ENCODE measurements at regions not wholly inside any gene's neighbourhood (a gene's known extent, or its start where the extent isn't known, plus 50 kb on each side); places are given as distances from the start of the nearest gene placed in this dataset.

DNA sequence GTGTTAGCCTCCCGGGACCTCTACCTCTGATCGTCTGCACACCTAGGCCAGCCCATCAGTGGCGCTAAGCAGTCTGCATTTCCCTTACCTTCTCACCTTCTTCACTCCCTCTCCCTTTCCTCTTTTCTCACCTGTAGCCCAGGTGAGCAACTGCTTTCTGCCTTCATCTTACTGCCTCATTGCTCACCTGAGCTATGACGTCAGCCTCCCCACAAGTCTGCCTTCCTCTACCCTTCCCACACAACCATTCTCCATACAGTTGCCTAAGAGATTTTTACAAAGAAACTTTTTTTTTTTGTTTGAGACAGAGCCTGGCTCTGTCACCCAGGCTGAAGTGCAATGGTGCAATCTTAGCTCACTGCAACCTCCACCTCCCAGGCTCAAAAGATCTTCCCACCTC, 136.3 kb downstream of the BCOR start:
- Histone ChIP-seq H2AFZ (ENCODE audit: low read depth, low read length, poor library complexity, severe bottlenecking) (no peak overlapping the region), H3K27ac (ENCODE audit: low read depth, low read length) (no peak overlapping the region), H3K9me3 (ENCODE audit: control insufficient read depth in 1 of 2, insufficient read depth in 1 of 2, low read depth in 1 of 2, low read length in 2 of 2) (no peaks in the 10 kb centered on the region), H3K4me3 (replicated peaks in 1 of 2; ENCODE audit: low read depth in 1 of 2, low read length in 2 of 2) (no peak overlapping the region), H3K79me2 (ENCODE audit: insufficient read depth, low read length) (no peaks in the 10 kb centered on the region), H3K27me3 (ENCODE audit: insufficient read depth, low read length) (no peaks in the 10 kb centered on the region), H3K4me1 (ENCODE audit: control insufficient read depth in 1 of 2, insufficient read depth in 2 of 2, low read length in 2 of 2) (peaks cover 2 to 12% of the 10 kb centered on the region in 2 experiments; a peak in 2 of 4 replicates), H3K4me2 (ENCODE audit: low read length) (no peak overlapping the region), H4K20me1 (ENCODE audit: insufficient read depth) (no peaks in the 10 kb centered on the region), H3K9ac (ENCODE audit: low read length) (no peak overlapping the region), H3K9me2 (ENCODE audit: insufficient read depth) (no peaks in the 10 kb centered on the region), H3K36me3 (ENCODE audit: control insufficient read depth in 1 of 2, insufficient read depth in 2 of 2, low read length in 2 of 2) (no peaks in the 10 kb centered on the region)
- TF ChIP-seq EZH2phosphoT487 (IDR thresholded peaks at IDR 0.05; ENCODE audit: borderline replicate concordance), result no peak
- no peak for DNase-seq (ENCODE audit: low read depth, low spot score)
- ChIA-PET RAD21 (ENCODE audit: low non-redundant PET in 1 of 2, low total read pairs in 2 of 2, uncharacterized antibody in 2 of 2, unreplicated experiment in 2 of 2) (no interaction called here), CTCF (no interaction called here), POLR2A (no interaction called here)
- BruUV-seq (replicated peaks), result no TSS peak
- no peak for ATAC-seq
- intact Hi-C loops (cut with micrococcal nuclease), result no loop called here

GRCh38 chrX:39965051-39965573, 132.6 kb downstream of the BCOR start:
- RAD21 ChIA-PET (ENCODE audit: low non-redundant PET in 1 of 2, low total read pairs in 2 of 2, uncharacterized antibody in 2 of 2, unreplicated experiment in 2 of 2), result no interaction called here
- no peaks in the 10 kb centered on the region for H3K9me3 ChIP-seq (ENCODE audit: control insufficient read depth in 1 of 2, insufficient read depth in 1 of 2, low read depth in 1 of 2, low read length in 2 of 2)

More at GRCh38 chrX:39965051-39965573, 132.6 kb downstream of the BCOR start:
- BruUV-seq (replicated peaks), result no TSS peak
- DNase-seq (ENCODE audit: low read depth, low spot score), result no peak
- Histone ChIP-seq H3K9ac (ENCODE audit: low read length) (no peak overlapping the region), H3K27ac (ENCODE audit: low read depth, low read length) (no peak overlapping the region), H3K4me2 (ENCODE audit: low read length) (no peak overlapping the region), H3K4me1 (ENCODE audit: control insufficient read depth in 1 of 2, insufficient read depth in 2 of 2, low read length in 2 of 2) (peaks cover 15 to 25% of the 10 kb centered on the region in 2 experiments), H3K9me2 (ENCODE audit: insufficient read depth) (no peaks in the 10 kb centered on the region), H3K36me3 (ENCODE audit: control insufficient read depth in 1 of 2, insufficient read depth in 2 of 2, low read length in 2 of 2) (no peaks in the 10 kb centered on the region), H4K20me1 (ENCODE audit: insufficient read depth) (no peaks in the 10 kb centered on the region), H3K4me3 (replicated peaks in 1 of 2; ENCODE audit: low read depth in 1 of 2, low read length in 2 of 2) (no peak overlapping the region), H3K79me2 (ENCODE audit: insufficient read depth, low read length) (no peaks in the 10 kb centered on the region), H3K27me3 (ENCODE audit: insufficient read depth, low read length) (no peaks in the 10 kb centered on the region), H2AFZ (ENCODE audit: low read depth, low read length, poor library complexity, severe bottlenecking) (no peak overlapping the region)
- CTCF ChIA-PET, result no interaction called here
- ATAC-seq, result no peak
- POLR2A ChIA-PET, result no interaction called here
- intact Hi-C loops (cut with micrococcal nuclease), result no loop called here
- TF ChIP-seq, protein P1, sequence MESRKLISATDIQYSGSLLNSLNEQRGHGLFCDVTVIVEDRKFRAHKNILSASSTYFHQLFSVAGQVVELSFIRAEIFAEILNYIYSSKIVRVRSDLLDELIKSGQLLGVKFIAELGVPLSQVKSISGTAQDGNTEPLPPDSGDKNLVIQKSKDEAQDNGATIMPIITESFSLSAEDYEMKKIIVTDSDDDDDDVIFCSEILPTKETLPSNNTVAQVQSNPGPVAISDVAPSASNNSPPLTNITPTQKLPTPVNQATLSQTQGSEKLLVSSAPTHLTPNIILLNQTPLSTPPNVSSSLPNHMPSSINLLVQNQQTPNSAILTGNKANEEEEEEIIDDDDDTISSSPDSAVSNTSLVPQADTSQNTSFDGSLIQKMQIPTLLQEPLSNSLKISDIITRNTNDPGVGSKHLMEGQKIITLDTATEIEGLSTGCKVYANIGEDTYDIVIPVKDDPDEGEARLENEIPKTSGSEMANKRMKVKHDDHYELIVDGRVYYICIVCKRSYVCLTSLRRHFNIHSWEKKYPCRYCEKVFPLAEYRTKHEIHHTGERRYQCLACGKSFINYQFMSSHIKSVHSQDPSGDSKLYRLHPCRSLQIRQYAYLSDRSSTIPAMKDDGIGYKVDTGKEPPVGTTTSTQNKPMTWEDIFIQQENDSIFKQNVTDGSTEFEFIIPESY (IDR thresholded peaks at IDR 0.05; ENCODE audit: extremely low read depth, insufficient replicate concordance, low read length), result no peak
- TF ChIP-seq CEBPB (IDR thresholded peaks at IDR 0.05; ENCODE audit: low read depth) (no peak), TCF7L2 (IDR thresholded peaks at IDR 0.05; ENCODE audit: borderline replicate concordance, extremely low read depth, insufficient read depth, insufficient read length) (no peak), CTCF (IDR thresholded peaks at IDR 0.05 in 2 of 3, conservative IDR thresholded peaks at IDR 0.05 in 1 of 3; ENCODE audit: borderline replicate concordance in 1 of 3, insufficient read depth in 1 of 3, low read depth in 2 of 3, low read length in 2 of 3) (no peak), ZFX (IDR thresholded peaks at IDR 0.05) (no peak), POLR2AphosphoS5 (IDR thresholded peaks at IDR 0.05; ENCODE audit: low read depth, low read length) (no peak), RAD21 (IDR thresholded peaks at IDR 0.05; ENCODE audit: low read depth) (no peak), SP1 (IDR thresholded peaks at IDR 0.05; ENCODE audit: low read depth) (no peak), SIN3A (IDR thresholded peaks at IDR 0.05; ENCODE audit: low read depth) (no peak), JUND (IDR thresholded peaks at IDR 0.05) (no peak), ZNF274 (IDR thresholded peaks at IDR 0.05; ENCODE audit: low read depth, low read length) (no peak), MAX (IDR thresholded peaks at IDR 0.05) (no peak), EZH2phosphoT487 (IDR thresholded peaks at IDR 0.05; ENCODE audit: borderline replicate concordance) (no peak), EZH2 (IDR thresholded peaks at IDR 0.05) (no peak), SRF (IDR thresholded peaks at IDR 0.05; ENCODE audit: low read depth) (no peak), ELF1 (IDR thresholded peaks at IDR 0.05; ENCODE audit: borderline replicate concordance, low read depth) (no peak), CBX3 (IDR thresholded peaks at IDR 0.05; ENCODE audit: low read depth) (no peak), EGR1 (IDR thresholded peaks at IDR 0.05; ENCODE audit: low read depth) (no peak)
- TF ChIP-seq, protein P2, sequence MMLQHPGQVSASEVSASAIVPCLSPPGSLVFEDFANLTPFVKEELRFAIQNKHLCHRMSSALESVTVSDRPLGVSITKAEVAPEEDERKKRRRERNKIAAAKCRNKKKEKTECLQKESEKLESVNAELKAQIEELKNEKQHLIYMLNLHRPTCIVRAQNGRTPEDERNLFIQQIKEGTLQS (IDR thresholded peaks at IDR 0.05), result no peak

Measured in HCT116 (cell line).